ENCODE measurements at regions not wholly inside any gene's neighbourhood (a gene's known extent, or its start where the extent isn't known, plus 50 kb on each side); places are given as distances from the start of the nearest gene placed in this dataset.
"Not testable (repeated sequence)": the region's sequence is repeated elsewhere in the genome, so short reads cannot be mapped to it uniquely, and the experiment has no call there.

GRCh38 chr3:72174040-72174439 lies 389.1 kb upstream of the PROK2 start:
- intact Hi-C loops (cut with micrococcal nuclease) = no loop called here

GRCh38 chr3:72171946-72172345 lies 387.0 kb upstream of the PROK2 start:
- intact Hi-C loops (cut with micrococcal nuclease) = no loop called here

GRCh38 chr3:72171463-72171881 lies 386.5 kb upstream of the PROK2 start:
- intact Hi-C loops (cut with micrococcal nuclease) = no loop called here

- intact Hi-C loops (cut with micrococcal nuclease) = no loop called here
These were observed 384.9 kb upstream of the PROK2 start for GRCh38 chr3:72169561-72170472.

- intact Hi-C loops (cut with micrococcal nuclease) = no loop called here
These were observed 384.2 kb upstream of the PROK2 start for GRCh38 chr3:72169120-72169519.

GRCh38 chr3:72165808-72166207 lies 380.9 kb upstream of the PROK2 start:
- intact Hi-C loops (cut with micrococcal nuclease) = no loop called here

- intact Hi-C loops (cut with micrococcal nuclease) = no loop called here
These were observed 380.4 kb upstream of the PROK2 start for GRCh38 chr3:72165317-72165716.

GRCh38 chr3:72164635-72164978 lies 379.7 kb upstream of the PROK2 start:
- intact Hi-C loops (cut with micrococcal nuclease) = no loop called here

- intact Hi-C loops (cut with micrococcal nuclease) = no loop called here
These were observed 379.1 kb upstream of the PROK2 start for GRCh38 chr3:72163809-72164634.

- intact Hi-C loops (cut with micrococcal nuclease) = no loop called here
These were observed 377.8 kb upstream of the PROK2 start for GRCh38 chr3:72162649-72163184.

GRCh38 chr3:72161881-72162595 lies 377.1 kb upstream of the PROK2 start:
- intact Hi-C loops (cut with micrococcal nuclease) = no loop called here

GRCh38 chr3:72161285-72161684 lies 376.3 kb upstream of the PROK2 start:
- intact Hi-C loops (cut with micrococcal nuclease) = not testable (repeated sequence)

GRCh38 chr3:72160351-72160750 lies 375.4 kb upstream of the PROK2 start:
- intact Hi-C loops (cut with micrococcal nuclease) = no loop called here

- intact Hi-C loops (cut with micrococcal nuclease) = no loop called here
These were observed 374.5 kb upstream of the PROK2 start for GRCh38 chr3:72159487-72159886.

- intact Hi-C loops (cut with micrococcal nuclease) = no loop called here
These were observed 373.8 kb upstream of the PROK2 start for GRCh38 chr3:72158639-72159326.

GRCh38 chr3:72157748-72158638 lies 373.0 kb upstream of the PROK2 start:
- intact Hi-C loops (cut with micrococcal nuclease) = no loop called here

GRCh38 chr3:72155391-72156064 lies 370.6 kb upstream of the PROK2 start:
- intact Hi-C loops (cut with micrococcal nuclease) = no loop called here

- intact Hi-C loops (cut with micrococcal nuclease) = no loop called here
These were observed 369.7 kb upstream of the PROK2 start for GRCh38 chr3:72154391-72155335.

Measured in T-helper 1 cell treated with Interleukin-12 subunit alpha and Interleukin-12 subunit beta and Interleukin-4 antibody, amounts not matched to agents 30 ng/mL and 1 ng/mL, for 36 hours (primary cell).